Thyroid gland (tissue), 4 donors: ENCODE measurements at regions not wholly inside any gene's neighbourhood (a gene's known extent, or its start where the extent isn't known, plus 50 kb on each side); places are given as distances from the start of the nearest gene placed in this dataset.

Experiments
- POLR2A ChIP-seq, 2 donors: fragments of 450-650 bp; IDR thresholded peaks; one replicate each; pipeline ENCODE4 v1.6.1; 2017; ENCODE audit warnings: antibody characterized with exemption in 2 of 2, mild to moderate bottlenecking in 2 of 2, moderate library complexity in 1 of 2
- TF ChIP-seq, protein P1 (sequence below), 6 experiments: fragments of 200-600 bp in 3 of 6; fragments of 450-650 bp in 3 of 6; sonication (generic) in 3 of 6; IDR thresholded peaks; one replicate each; pipeline ENCODE4 v1.5.1; 2016 to 2019; ENCODE audit warnings: antibody characterized with exemption in 6 of 6, mild to moderate bottlenecking in 2 of 6, inconsistent platforms in 1 of 6, moderate library complexity in 1 of 6

DNA sequence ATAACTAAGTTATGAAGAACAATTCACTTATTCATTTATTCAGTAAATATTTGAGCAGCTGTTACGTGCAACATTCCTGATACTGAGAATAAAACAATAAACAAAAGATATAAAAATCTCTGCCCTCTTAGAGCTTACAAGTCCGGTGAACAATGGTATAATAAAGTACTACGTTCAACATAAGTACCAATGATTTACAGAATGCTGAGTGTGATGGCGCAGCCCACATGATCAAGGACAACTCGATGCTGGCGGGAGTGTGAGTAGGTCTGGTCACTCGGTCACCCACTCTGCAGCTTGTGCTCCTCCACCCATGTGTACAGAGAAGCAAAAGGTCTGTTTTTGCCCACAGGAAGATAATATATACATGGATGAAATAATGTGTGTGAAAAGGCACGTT lies 254.3 kb downstream of the BCL11A start:
- TF ChIP-seq, protein P1, sequence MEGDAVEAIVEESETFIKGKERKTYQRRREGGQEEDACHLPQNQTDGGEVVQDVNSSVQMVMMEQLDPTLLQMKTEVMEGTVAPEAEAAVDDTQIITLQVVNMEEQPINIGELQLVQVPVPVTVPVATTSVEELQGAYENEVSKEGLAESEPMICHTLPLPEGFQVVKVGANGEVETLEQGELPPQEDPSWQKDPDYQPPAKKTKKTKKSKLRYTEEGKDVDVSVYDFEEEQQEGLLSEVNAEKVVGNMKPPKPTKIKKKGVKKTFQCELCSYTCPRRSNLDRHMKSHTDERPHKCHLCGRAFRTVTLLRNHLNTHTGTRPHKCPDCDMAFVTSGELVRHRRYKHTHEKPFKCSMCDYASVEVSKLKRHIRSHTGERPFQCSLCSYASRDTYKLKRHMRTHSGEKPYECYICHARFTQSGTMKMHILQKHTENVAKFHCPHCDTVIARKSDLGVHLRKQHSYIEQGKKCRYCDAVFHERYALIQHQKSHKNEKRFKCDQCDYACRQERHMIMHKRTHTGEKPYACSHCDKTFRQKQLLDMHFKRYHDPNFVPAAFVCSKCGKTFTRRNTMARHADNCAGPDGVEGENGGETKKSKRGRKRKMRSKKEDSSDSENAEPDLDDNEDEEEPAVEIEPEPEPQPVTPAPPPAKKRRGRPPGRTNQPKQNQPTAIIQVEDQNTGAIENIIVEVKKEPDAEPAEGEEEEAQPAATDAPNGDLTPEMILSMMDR (IDR thresholded peaks at IDR 0.05), result no peak
- TF ChIP-seq POLR2A (IDR thresholded peaks at IDR 0.05), result no peak
